ENCODE measurements at regions not wholly inside any gene's neighbourhood (a gene's known extent, or its start where the extent isn't known, plus 50 kb on each side); places are given as distances from the start of the nearest gene placed in this dataset.

DNA sequence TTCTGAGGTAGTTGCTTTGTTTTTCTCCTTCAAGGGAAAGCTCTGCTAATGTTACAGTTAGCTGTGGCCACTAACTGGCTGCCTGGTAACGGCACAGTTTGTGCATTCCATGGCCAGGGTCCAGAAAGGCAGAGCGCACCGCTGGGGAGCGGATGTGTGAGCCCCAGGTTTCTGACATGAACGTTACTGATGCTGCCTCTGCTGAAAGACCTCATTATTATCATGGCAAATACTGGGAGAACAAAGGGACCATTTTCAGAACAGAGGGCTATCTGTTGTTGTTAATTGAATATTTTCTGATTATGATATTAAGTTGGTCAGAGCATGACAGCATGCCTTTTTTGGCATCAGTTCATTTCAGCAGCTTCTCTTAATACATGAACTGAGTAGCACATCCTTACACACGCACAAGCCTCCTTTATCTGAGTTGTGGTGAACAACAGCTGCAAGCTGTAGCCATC is 134.1 kb downstream of the NUDT12 start:
- Histone ChIP-seq H3K27me3 (replicated peaks; ENCODE audit: insufficient read depth) (no peaks in the 10 kb centered on the region), H3K4me1 (replicated peaks) (no peaks in the 10 kb centered on the region), H3K36me3 (no peaks in the 10 kb centered on the region), H3K27ac (no peak overlapping the region), H3K9me3 (no peaks in the 10 kb centered on the region), H3K4me3 (no peak overlapping the region)
- TF ChIP-seq POLR2AphosphoS5 (IDR thresholded peaks at IDR 0.05), result no peak
- TF ChIP-seq, protein P1, sequence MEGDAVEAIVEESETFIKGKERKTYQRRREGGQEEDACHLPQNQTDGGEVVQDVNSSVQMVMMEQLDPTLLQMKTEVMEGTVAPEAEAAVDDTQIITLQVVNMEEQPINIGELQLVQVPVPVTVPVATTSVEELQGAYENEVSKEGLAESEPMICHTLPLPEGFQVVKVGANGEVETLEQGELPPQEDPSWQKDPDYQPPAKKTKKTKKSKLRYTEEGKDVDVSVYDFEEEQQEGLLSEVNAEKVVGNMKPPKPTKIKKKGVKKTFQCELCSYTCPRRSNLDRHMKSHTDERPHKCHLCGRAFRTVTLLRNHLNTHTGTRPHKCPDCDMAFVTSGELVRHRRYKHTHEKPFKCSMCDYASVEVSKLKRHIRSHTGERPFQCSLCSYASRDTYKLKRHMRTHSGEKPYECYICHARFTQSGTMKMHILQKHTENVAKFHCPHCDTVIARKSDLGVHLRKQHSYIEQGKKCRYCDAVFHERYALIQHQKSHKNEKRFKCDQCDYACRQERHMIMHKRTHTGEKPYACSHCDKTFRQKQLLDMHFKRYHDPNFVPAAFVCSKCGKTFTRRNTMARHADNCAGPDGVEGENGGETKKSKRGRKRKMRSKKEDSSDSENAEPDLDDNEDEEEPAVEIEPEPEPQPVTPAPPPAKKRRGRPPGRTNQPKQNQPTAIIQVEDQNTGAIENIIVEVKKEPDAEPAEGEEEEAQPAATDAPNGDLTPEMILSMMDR (IDR thresholded peaks at IDR 0.05), result no peak
- no peak for TF ChIP-seq POLR2A (IDR thresholded peaks at IDR 0.05)
- WGBS, result 15% methylated on average over 6 of the region's 6 CpGs
- DNase-seq (ENCODE audit: low spot score), result peak; percentile 16
- intact Hi-C loops (cut with DNase I), result no loop called here

DNA sequence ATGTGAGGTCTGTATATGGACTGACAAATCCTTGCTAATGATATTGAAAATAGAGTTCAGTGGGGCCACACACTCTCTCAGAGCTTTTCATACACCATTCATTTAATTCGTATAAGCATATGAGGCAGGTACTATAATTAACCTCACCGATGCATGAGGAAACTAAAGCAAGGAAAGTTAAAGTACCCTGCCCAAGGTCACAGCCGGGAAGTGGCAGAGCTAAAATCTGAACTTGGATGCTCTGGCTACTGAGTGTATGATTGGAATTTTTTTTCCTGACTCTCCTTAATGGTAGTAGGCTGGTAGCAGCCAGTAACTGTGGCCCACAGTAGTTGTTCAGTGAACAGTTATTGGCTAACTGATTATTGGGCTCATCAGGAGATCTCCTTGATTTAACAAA is 135.3 kb downstream of the NUDT12 start:
- Histone ChIP-seq H3K27me3 (replicated peaks; ENCODE audit: insufficient read depth) (no peaks in the 10 kb centered on the region), H3K9me3 (no peaks in the 10 kb centered on the region), H3K36me3 (no peaks in the 10 kb centered on the region), H3K4me3 (no peak overlapping the region), H3K4me1 (replicated peaks) (no peaks in the 10 kb centered on the region), H3K27ac (no peak overlapping the region)
- intact Hi-C loops (cut with DNase I), result no loop called here
- no peak for DNase-seq (ENCODE audit: low spot score)
- TF ChIP-seq, protein P1 (IDR thresholded peaks at IDR 0.05), result no peak
- TF ChIP-seq POLR2A (IDR thresholded peaks at IDR 0.05), result no peak
- TF ChIP-seq POLR2AphosphoS5 (IDR thresholded peaks at IDR 0.05), result no peak
- WGBS, result 90% methylated on average over 3 of the region's 3 CpGs

DNA sequence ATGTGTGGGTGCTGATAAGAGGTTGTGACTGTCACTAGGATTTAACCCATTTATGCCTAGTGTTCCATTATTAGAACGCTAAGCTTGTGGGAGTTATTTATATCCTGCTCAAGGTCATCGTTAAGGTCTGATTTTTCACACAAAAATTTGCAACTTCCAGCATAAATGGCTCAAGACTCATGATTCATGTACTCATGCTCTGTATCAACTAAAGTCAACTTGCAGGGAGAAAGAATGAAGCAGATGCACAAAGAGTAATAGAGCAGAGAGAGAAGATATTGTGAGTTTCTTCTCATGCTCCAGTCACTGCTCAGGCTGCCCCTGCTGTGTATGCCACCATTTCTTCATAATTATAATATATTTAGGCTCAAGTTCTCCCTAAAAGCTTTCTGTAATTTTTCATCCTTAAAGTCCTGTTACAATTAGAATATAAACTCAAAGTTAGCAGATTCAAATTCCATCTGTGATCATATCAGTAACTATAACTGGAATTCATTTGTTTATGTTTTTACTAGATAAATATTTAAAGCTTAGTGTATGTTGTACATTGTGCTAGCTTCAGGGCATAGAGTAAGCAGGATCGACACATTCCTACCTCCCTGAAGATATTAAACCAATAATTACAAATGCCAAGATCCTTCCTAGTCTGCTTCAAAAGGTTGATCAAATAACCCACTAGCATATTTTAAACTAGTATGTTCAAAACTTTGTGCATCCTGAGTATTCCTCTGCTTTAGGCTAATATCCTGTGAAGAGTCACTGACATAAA is 136.7 kb downstream of the NUDT12 start:
- H3K27ac ChIP-seq, result no peak overlapping the region
- no peak for DNase-seq (ENCODE audit: low spot score)
- WGBS, result 65% methylated on average over 3 of the region's 3 CpGs

DNA sequence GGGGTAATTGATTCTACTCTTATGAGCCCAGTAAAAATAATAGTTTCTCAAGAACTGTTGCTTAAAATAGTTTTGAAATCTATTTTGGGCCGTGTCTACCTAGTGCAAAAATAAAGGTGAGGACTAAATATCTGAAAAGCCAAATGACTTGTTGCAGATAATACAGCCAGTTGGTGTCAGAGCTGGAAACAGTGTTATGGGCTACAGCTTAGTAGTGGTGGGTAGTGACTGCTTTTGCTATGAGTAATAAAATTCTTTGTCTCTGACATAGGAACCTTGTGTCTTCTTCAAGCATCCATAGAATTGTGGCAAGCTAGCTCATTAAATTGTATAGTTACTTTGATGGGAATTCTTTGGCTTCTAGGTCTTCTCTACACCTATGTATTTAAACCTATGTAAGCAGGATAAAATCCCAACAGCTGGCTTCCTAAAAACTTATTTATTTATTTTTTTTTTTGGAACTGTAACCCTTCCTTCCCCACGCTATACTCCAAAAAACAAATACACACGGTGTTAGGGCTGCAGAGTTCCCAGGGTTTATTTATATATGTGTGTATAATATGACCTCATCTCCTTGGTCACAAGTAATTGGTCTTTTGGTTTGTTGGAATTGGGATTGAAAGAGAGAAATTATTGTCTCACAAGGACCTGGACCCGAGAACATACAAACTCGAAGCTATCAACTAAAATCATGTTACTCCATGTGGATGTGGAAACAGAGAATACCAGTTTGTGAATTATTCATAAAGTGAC is 138.0 kb downstream of the NUDT12 start:
- Histone ChIP-seq H3K4me1 (replicated peaks) (no peaks in the 10 kb centered on the region), H3K27ac (no peak overlapping the region), H3K27me3 (replicated peaks; ENCODE audit: insufficient read depth) (no peaks in the 10 kb centered on the region), H3K9me3 (no peaks in the 10 kb centered on the region), H3K36me3 (no peaks in the 10 kb centered on the region), H3K4me3 (no peak overlapping the region)
- WGBS, result 84% methylated on average over 5 of the region's 5 CpGs
- no peak for TF ChIP-seq POLR2A (IDR thresholded peaks at IDR 0.05)
- TF ChIP-seq, protein P1 (IDR thresholded peaks at IDR 0.05), result no peak
- TF ChIP-seq POLR2AphosphoS5 (IDR thresholded peaks at IDR 0.05), result no peak
- intact Hi-C loops (cut with DNase I), result no loop called here
- DNase-seq (ENCODE audit: low spot score), result no peak

More for the DNA sequence above, 136.7 kb downstream of the NUDT12 start:
- Histone ChIP-seq H3K36me3 (no peaks in the 10 kb centered on the region), H3K4me3 (no peak overlapping the region), H3K4me1 (replicated peaks) (no peaks in the 10 kb centered on the region), H3K9me3 (no peaks in the 10 kb centered on the region), H3K27me3 (replicated peaks; ENCODE audit: insufficient read depth) (no peaks in the 10 kb centered on the region)
- intact Hi-C loops (cut with DNase I), result no loop called here
- TF ChIP-seq, protein P1 (IDR thresholded peaks at IDR 0.05), result no peak
- TF ChIP-seq POLR2AphosphoS5 (IDR thresholded peaks at IDR 0.05) (no peak), POLR2A (IDR thresholded peaks at IDR 0.05) (no peak)

Measured in prostate gland (tissue), 2 donors.